ENCODE measurements at regions not wholly inside any gene's neighbourhood (a gene's known extent, or its start where the extent isn't known, plus 50 kb on each side); places are given as distances from the start of the nearest gene placed in this dataset.
A peak's percentile ranks its signal among the peaks of the same experiment; 100 is the strongest.

DNA sequence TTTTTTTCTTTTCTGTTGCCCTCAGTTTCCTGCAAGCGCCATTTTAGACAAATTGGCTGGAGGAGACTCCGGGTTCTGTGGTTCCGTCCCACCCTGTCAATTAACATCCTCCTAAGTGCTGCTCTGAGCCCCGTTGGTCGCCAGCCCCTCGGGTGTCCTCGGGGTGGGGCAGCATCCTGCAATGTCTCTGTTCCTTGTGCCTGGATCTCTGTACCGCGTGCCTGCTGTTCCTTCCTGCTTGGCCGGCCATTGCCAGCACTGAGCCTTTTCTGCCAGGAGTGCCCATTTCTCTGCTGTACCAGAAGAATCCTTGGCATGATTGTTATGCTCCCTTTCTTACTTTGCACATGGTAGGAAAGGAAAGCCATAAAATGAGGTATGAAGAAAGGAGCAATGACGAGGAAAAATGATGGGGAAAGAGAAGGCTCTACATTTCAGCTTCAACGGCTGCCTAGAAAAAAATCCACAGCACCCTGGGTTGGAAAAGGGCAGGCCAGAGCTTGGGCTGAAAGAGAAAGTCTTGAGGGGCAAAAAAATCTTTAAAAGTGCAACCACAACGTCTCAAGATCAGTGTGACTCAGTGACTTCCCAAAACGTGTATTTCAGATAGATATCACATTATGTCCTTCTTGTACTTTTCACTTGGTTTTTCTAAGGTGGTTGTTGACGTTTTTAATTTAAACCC lies 256.7 kb downstream of the CLIC5 start:
- H3K4me3 ChIP-seq (replicated peaks in 1 of 3; ENCODE audit: low read depth in 2 of 3, low read length in 3 of 3), result no peak overlapping the region
- H3K36me3 ChIP-seq (replicated peaks in 1 of 2; ENCODE audit: control insufficient read depth in 1 of 2, insufficient read depth in 2 of 2, low read length in 2 of 2), result no peaks in the 10 kb centered on the region
- H3K27ac ChIP-seq (ENCODE audit: low read depth in 1 of 2, low read length in 2 of 2), result no peak overlapping the region
- Mint-ChIP-seq H3K36me3 (no peaks in the 10 kb centered on the region), H3K4me1 (peaks cover 2% of the 10 kb centered on the region), H3K27me3 (ENCODE audit: low read depth in 3 of 3) (peaks cover 0 to 3% (median 2%) of the 10 kb centered on the region in 3 donors), H3K4me3 (no peak overlapping the region), H3K27ac (no peak overlapping the region), H3K9me3 (peaks cover 1 to 10% (median 5%) of the 10 kb centered on the region in 7 donors)
- intact Hi-C loops (cut with micrococcal nuclease), result no loop called here
- no peak for DNase-seq
- no peaks in the 10 kb centered on the region for H3K4me1 ChIP-seq (ENCODE audit: control insufficient read depth in 1 of 2, insufficient read depth in 2 of 2, low read length in 2 of 2)
- TF ChIP-seq, protein P1, sequence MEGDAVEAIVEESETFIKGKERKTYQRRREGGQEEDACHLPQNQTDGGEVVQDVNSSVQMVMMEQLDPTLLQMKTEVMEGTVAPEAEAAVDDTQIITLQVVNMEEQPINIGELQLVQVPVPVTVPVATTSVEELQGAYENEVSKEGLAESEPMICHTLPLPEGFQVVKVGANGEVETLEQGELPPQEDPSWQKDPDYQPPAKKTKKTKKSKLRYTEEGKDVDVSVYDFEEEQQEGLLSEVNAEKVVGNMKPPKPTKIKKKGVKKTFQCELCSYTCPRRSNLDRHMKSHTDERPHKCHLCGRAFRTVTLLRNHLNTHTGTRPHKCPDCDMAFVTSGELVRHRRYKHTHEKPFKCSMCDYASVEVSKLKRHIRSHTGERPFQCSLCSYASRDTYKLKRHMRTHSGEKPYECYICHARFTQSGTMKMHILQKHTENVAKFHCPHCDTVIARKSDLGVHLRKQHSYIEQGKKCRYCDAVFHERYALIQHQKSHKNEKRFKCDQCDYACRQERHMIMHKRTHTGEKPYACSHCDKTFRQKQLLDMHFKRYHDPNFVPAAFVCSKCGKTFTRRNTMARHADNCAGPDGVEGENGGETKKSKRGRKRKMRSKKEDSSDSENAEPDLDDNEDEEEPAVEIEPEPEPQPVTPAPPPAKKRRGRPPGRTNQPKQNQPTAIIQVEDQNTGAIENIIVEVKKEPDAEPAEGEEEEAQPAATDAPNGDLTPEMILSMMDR (IDR thresholded peaks at IDR 0.05), result no peak
- H3K9ac ChIP-seq (ENCODE audit: insufficient read depth, low read length, poor library complexity, severe bottlenecking), result no peak overlapping the region
- H3K79me2 ChIP-seq (ENCODE audit: insufficient read depth, low read length), result no peaks in the 10 kb centered on the region
- no peak overlapping the region for H3K4me2 ChIP-seq (replicated peaks; ENCODE audit: extremely low read depth, low read length, poor library complexity, severe bottlenecking)
- H3K9me3 ChIP-seq (replicated peaks in 1 of 2; ENCODE audit: control insufficient read depth in 1 of 2, insufficient read depth in 1 of 2, low read length in 2 of 2), result no peaks in the 10 kb centered on the region
- H3K27me3 ChIP-seq (ENCODE audit: control insufficient read depth in 2 of 2, insufficient read depth in 2 of 2, low read length in 2 of 2), result no peaks in the 10 kb centered on the region
- H2AFZ ChIP-seq (ENCODE audit: insufficient read depth, low read depth, low read length, poor library complexity, severe bottlenecking), result no peak overlapping the region
- no peaks in the 10 kb centered on the region for H4K20me1 ChIP-seq (ENCODE audit: insufficient read depth, low read length)
- 91% methylated on average over 8 of the region's 15 CpGs for WGBS (ENCODE audit: insufficient coverage)

DNA sequence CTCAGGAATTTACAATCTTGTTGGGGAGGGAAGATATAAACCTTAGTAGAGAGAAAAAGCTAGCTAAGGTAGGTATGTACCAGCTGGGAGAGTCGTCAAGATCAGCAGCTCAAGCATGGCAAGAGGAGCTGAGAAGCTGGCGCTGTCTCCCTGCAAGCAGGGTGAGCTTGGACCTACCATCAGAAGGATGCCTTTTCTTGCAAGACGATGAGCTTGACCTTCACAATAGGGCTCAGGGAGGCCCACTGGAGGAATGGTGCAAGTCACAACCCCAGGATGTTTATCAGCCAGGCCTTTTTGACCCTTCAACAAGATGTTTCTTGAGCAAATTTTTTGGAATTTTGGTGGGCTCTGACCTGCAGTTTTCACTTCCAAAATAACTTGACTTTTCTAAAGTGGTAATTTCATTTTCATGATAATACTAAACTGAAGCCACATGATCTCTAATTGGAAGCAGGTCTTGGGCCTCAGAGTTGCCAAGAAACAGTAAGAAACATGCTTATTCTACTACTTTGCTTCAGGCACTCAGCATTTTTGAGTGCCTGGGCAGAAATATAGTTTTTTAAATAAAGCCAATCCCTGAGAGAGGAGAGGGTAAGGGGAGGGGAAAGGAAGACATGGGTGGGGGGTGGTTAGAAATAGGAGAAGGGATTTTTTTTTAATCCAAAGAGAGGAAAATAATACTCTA lies 258.1 kb downstream of the CLIC5 start:
- intact Hi-C loops (cut with micrococcal nuclease), result no loop called here
- no peak overlapping the region for H3K27ac ChIP-seq (ENCODE audit: low read depth in 1 of 2, low read length in 2 of 2)
- H3K4me1 ChIP-seq (ENCODE audit: control insufficient read depth in 1 of 2, insufficient read depth in 2 of 2, low read length in 2 of 2), result no peaks in the 10 kb centered on the region
- H3K79me2 ChIP-seq (ENCODE audit: insufficient read depth, low read length), result no peaks in the 10 kb centered on the region
- H3K9me3 Mint-ChIP-seq, result no peaks in the 10 kb centered on the region
- H3K27me3 ChIP-seq (ENCODE audit: control insufficient read depth in 2 of 2, insufficient read depth in 2 of 2, low read length in 2 of 2), result no peaks in the 10 kb centered on the region
- H4K20me1 ChIP-seq (ENCODE audit: insufficient read depth, low read length), result no peaks in the 10 kb centered on the region
- no peak overlapping the region for H3K4me2 ChIP-seq (replicated peaks; ENCODE audit: extremely low read depth, low read length, poor library complexity, severe bottlenecking)
- 96% methylated on average over 3 of the region's 3 CpGs for WGBS (ENCODE audit: insufficient coverage)
- H3K36me3 ChIP-seq (replicated peaks in 1 of 2; ENCODE audit: control insufficient read depth in 1 of 2, insufficient read depth in 2 of 2, low read length in 2 of 2), result no peaks in the 10 kb centered on the region
- no peak overlapping the region for H3K4me3 Mint-ChIP-seq
- H3K4me1 Mint-ChIP-seq, result peaks cover 2% of the 10 kb centered on the region
- H3K27ac Mint-ChIP-seq, result peak overlapping the region in 1 of 7 donors; percentile 33
- H3K4me3 ChIP-seq (replicated peaks in 1 of 3; ENCODE audit: low read depth in 2 of 3, low read length in 3 of 3), result no peak overlapping the region
- H3K9me3 ChIP-seq (replicated peaks in 1 of 2; ENCODE audit: control insufficient read depth in 1 of 2, insufficient read depth in 1 of 2, low read length in 2 of 2), result no peaks in the 10 kb centered on the region
- TF ChIP-seq, protein P1 (IDR thresholded peaks at IDR 0.05), result no peak
- no peak for DNase-seq
- H3K36me3 Mint-ChIP-seq, result no peaks in the 10 kb centered on the region
- H3K27me3 Mint-ChIP-seq (ENCODE audit: low read depth in 3 of 3), result peaks cover 0 to 3% (median 2%) of the 10 kb centered on the region in 3 donors
- H3K9ac ChIP-seq (ENCODE audit: insufficient read depth, low read length, poor library complexity, severe bottlenecking), result no peak overlapping the region
- no peak overlapping the region for H2AFZ ChIP-seq (ENCODE audit: insufficient read depth, low read depth, low read length, poor library complexity, severe bottlenecking)
